HFF-Myc (cell line): ENCODE measurements at regions not wholly inside any gene's neighbourhood (a gene's known extent, or its start where the extent isn't known, plus 50 kb on each side); places are given as distances from the start of the nearest gene placed in this dataset.

ENCODE experiments used
- DNase-seq: peaks from one replicate; pipeline ENCODE4 v3.0.0-alpha.2; 2011; ENCODE audit warnings: low read depth; ENCODE audit errors: extremely low read depth
- H3K4me3 ChIP-seq: replicated peaks from 2 replicates; pipeline ENCODE4 v1.5.1; 2011; ENCODE audit warnings: low read depth, mild to moderate bottlenecking, control low read depth, low read length
- CTCF ChIP-seq: IDR thresholded peaks from 2 replicates; pipeline ENCODE4 v1.5.1; 2012; ENCODE audit warnings: mild to moderate bottlenecking, low read depth, low read length, control low read depth; ENCODE audit errors: missing control alignments

- peak; percentile 24 for DNase-seq
- peak; percentile 75 for TF ChIP-seq CTCF
- no peak overlapping the region for H3K4me3 ChIP-seq
These were observed 88.0 kb upstream of the TMEM260 start for GRCh38 chr14:56491299-56492285.

- DNase-seq, result no peak
- no peak for TF ChIP-seq CTCF
- H3K4me3 ChIP-seq, result no peak overlapping the region
These were observed 85.4 kb upstream of the TMEM260 start for GRCh38 chr14:56494167-56494566.

- TF ChIP-seq CTCF, result no peak
- no peak for DNase-seq
- no peak overlapping the region for H3K4me3 ChIP-seq
These were observed 81.5 kb upstream of the TMEM260 start for GRCh38 chr14:56498112-56498511.

GRCh38 chr14:56501909-56502530, 77.6 kb upstream of the TMEM260 start:
- DNase-seq, result no peak
- H3K4me3 ChIP-seq, result no peak overlapping the region
- no peak for TF ChIP-seq CTCF

GRCh38 chr14:56505361-56505760, 74.2 kb upstream of the TMEM260 start:
- no peak for DNase-seq
- no peak for TF ChIP-seq CTCF

GRCh38 chr14:56512521-56512920, 67.1 kb upstream of the TMEM260 start:
- no peak overlapping the region for H3K4me3 ChIP-seq
- TF ChIP-seq CTCF, result no peak
- DNase-seq, result no peak

More at GRCh38 chr14:56505361-56505760, 74.2 kb upstream of the TMEM260 start:
- H3K4me3 ChIP-seq, result no peak overlapping the region
